Right renal cortex interstitium (tissue), 3 donors: ENCODE measurements at regions not wholly inside any gene's neighbourhood (a gene's known extent, or its start where the extent isn't known, plus 50 kb on each side); places are given as distances from the start of the nearest gene placed in this dataset.

ENCODE experiments used
- DNase-seq, 3 donors: peaks; one replicate each; pipeline ENCODE4 v3.0.0-alpha.2; 2013; ENCODE audit warnings: low read depth in 3 of 3, low spot score in 2 of 3

GRCh38 chr3:31442755-31443154 is 90.0 kb upstream of the STT3B start:
- no peak for DNase-seq

- DNase-seq: no peak
Measured at GRCh38 chr3:31444220-31445142, 88.2 kb upstream of the STT3B start.

GRCh38 chr3:31445701-31446100 is 87.0 kb upstream of the STT3B start:
- no peak for DNase-seq

GRCh38 chr3:31448035-31448881 is 84.5 kb upstream of the STT3B start:
- DNase-seq: no peak

- DNase-seq: no peak
Measured at GRCh38 chr3:31448882-31449243, 83.9 kb upstream of the STT3B start.

GRCh38 chr3:31449318-31449717 is 83.4 kb upstream of the STT3B start:
- DNase-seq: no peak

GRCh38 chr3:31450345-31450744 is 82.4 kb upstream of the STT3B start:
- DNase-seq: no peak

- DNase-seq: no peak
Measured at GRCh38 chr3:31452495-31453106, 80.1 kb upstream of the STT3B start.

GRCh38 chr3:31453430-31453829 is 79.3 kb upstream of the STT3B start:
- no peak for DNase-seq

GRCh38 chr3:31455524-31455923 is 77.2 kb upstream of the STT3B start:
- no peak for DNase-seq

GRCh38 chr3:31456373-31456772 is 76.4 kb upstream of the STT3B start:
- DNase-seq: no peak

- DNase-seq: no peak
Measured at GRCh38 chr3:31461426-31461825, 71.3 kb upstream of the STT3B start.

GRCh38 chr3:31462050-31462569 is 70.6 kb upstream of the STT3B start:
- no peak for DNase-seq

GRCh38 chr3:31465999-31466398 is 66.7 kb upstream of the STT3B start:
- no peak for DNase-seq

- no peak for DNase-seq
Measured at GRCh38 chr3:31466866-31467265, 65.9 kb upstream of the STT3B start.

GRCh38 chr3:31468433-31468832 is 64.3 kb upstream of the STT3B start:
- no peak for DNase-seq

GRCh38 chr3:31469385-31469784 is 63.3 kb upstream of the STT3B start:
- no peak for DNase-seq

- no peak for DNase-seq
Measured at GRCh38 chr3:31472479-31473390, 60.0 kb upstream of the STT3B start.

GRCh38 chr3:31476209-31476608 is 56.5 kb upstream of the STT3B start:
- no peak for DNase-seq

- DNase-seq: no peak
Measured at GRCh38 chr3:31479431-31479830, 53.3 kb upstream of the STT3B start.
